Left cardiac atrium (tissue), 4 donors: ENCODE measurements at regions not wholly inside any gene's neighbourhood (a gene's known extent, or its start where the extent isn't known, plus 50 kb on each side); places are given as distances from the start of the nearest gene placed in this dataset.

Experiments used
- ATAC-seq, 2 donors: fragments of 200-7000 bp; cut with Tn5 transposase; one replicate each; pipeline ENCODE4 v1.9.1; 2020; ENCODE audit warnings: mild to moderate bottlenecking in 2 of 2, moderate library complexity in 2 of 2
- DNase-seq: peaks from one replicate; pipeline ENCODE4 v3.0.0-alpha.2; 2020
- intact Hi-C, 2 donors: fragments of 100-400 bp; cut with DNase I; formaldehyde crosslinking; loops; one replicate each; pipeline versions ENCODE4 v1.14.1 to v1.15.1; 2022 to 2023
- donor health status: DM: no; HTN: yes; CAD: no.
- donor health status: DM: no; HTN: yes; CAD: no; lungs with severe emphysema.
- donor health status: DM: yes; HTN: yes; CAD: no.
- donor health status: Dilated cardiomyopathy.

DNA sequence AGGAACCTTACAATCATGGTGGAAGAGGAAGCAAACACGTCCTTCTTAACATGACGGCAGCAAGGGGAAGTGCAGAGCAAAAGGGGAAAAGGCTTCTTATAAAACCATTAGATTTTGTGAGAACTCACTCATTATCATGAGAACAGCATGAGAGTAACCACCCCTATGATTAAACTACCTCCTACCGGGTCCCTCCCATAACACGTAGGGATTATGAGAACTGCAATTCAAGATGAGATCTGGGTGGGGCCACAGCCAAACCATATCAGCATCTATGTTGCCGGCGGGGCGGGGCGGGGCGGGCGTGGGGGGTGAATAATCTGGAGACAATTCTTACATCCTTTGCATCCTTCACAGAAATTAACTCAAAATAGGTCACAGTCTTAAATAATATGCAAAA lies 58.8 kb upstream of the GFPT2 start:
- intact Hi-C loops, result no loop called here
- ATAC-seq (no peak), DNase-seq (no peak)

DNA sequence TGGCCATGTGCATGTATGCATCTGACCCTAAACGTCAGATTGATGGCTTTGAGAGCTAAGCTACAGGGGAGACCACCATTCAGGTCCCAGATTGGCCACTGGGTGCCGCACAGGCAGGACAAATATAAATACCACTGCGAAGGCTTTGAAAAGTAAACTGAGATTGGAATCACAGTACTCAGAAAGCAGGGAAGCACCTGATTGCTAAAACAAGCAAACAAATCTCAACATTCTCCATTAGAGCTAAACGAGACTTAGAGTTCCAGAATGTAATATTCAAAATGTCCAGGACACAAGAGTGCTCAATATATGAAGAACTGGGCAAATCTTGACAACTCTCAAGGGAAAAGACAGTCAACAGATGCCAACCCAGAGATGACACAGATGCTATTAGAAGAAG lies 61.0 kb upstream of the GFPT2 start:
- DNase-seq, result no peak
- intact Hi-C loops, result no loop called here
- ATAC-seq, result no peak

DNA sequence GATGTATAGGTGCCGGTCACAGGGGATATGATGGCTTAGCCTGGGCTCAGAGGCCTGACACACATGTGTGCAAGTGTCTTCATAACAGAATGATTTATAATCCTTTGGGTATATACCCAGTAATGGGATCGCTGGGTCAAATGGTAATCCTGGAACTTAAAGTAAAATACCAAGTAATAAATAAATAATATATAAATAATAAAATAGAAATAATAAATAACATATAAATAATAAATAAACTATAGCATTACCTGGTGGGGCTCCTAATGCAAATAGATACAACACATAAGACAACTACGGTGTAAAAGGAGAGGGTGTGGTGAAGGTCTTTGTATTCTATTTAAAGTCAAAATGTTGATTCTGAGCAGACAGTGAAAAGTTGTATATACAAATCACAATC lies 68.5 kb upstream of the GFPT2 start:
- ATAC-seq (no peak), DNase-seq (no peak)
- intact Hi-C loops, result no loop called here

DNA sequence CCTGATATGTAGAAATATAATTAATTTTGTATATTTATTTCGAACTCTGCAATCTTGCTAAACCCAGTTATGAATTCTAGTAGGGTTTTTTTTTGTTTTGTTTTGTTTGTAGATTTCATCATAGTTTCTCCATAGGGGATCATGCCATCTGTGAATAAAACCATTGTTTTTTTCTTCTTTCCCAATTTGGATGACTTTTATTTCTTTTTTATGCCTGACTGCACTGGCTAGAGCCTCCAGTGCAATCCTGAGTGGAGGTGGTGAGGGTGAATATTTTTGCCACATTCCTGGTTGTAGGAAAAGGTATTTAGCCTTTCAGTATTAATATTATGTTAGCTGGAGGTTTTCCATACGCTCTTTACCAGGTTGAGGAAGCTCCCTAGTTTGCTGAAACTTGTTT lies 70.0 kb upstream of the GFPT2 start:
- DNase-seq (no peak), ATAC-seq (no peak)
- intact Hi-C loops, result no loop called here

DNA sequence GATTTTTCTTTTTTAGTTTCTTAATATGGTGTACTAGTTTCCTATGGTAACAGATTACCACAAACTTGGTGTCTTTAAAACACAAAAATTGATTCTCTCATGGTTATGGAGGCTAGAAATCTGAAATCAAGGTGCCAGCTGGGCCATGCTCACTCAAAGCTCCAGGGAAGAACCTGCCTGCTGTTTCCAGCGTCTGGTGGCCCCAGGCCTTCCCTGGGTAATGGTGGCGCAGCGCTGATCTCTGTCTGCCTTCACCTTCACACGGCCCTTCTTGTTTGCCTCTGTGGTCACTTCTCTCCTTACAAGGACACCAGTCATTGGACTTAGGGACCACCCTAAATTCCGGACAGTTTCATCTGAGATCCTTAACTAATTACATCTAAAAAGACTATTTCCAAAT lies 70.5 kb upstream of the GFPT2 start:
- intact Hi-C loops, result no loop called here
- no peak for DNase-seq
- no peak for ATAC-seq

DNA sequence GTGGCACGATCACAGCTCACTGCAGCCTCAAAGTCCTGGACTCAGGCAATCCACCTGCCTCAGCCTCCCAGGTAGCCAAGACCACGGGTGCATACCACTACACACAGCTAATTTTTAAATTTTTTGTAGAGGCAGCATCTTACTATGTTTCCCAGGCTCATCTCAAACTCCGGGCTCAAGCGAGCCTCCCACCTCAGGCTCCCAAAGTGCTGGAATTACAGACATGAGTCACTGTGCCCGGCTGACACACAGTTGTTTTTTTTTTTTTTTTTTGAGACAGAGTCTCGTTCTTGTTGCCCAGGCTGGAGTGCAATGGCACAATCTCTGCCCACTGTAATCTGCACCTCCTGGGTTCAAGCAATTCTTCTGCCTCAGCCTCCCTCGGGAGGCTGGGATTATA lies 70.1 kb upstream of the CNOT6 start:
- ATAC-seq (no peak), DNase-seq (no peak)
- intact Hi-C loops, result no loop called here

DNA sequence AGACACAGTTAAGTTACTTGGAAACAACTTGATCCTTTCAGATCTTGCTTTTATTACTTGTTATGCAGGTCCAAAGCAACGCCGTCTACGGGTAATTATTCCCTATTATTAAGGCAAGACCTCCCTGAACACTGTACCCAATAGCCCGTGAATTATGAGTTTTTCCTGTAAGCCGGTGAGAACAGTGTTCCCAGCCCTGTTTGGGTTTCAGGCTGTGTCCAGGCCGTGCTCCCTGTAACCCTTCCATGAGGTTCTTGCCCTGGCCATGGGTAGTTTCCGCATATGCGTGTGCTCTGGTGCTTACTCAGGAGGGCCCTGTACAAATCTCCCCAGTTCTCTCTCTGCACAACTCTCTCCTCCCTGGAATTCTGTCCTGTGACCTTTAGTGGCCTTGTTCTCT lies 65.6 kb upstream of the CNOT6 start:
- DNase-seq (no peak), ATAC-seq (no peak)

DNA sequence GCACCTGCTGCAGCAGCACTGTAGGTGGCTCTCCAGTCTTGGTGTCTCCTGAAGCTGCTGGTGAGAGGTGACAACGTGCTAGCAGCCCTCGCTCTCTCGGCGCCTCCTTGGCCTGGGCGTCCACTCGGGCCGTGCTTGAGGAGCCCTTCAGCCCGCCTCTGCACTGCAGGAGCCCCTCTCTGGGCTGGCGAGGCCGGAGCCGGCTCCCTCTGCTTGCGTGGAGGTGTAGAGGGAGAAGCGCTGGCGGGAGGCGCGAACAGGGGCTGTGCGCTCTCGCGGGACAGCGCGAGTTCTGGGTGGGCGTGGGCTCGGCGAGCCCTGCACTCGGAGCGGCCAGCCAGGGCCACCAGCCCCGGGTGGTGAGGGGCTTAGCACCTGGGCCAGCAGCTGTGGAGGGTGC lies 62.2 kb upstream of the CNOT6 start:
- intact Hi-C loops, result no loop called here
- no peak for ATAC-seq
- no peak for DNase-seq

More for the DNA sequence above, 65.6 kb upstream of the CNOT6 start:
- intact Hi-C loops, result no loop called here

DNA sequence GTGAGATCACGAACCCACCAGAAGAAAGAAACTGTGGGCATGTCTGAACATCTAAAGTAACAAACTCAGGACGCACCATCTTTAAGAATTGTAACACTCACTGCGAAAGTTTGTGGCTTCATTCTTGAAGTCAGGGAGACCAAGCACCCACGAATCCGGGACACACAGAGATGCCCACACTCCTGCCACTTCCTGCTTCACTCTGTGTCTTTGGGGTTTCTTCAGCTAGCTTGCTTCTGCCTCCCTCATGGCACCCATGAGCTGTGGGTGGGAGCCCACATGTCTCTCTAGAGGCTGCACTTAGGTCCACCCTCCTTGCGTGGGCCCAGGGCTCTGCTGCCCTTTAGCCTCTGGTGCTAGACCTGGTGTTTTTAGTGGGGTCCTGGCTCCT lies 61.2 kb upstream of the CNOT6 start:
- DNase-seq, result no peak
- intact Hi-C loops, result no loop called here
- no peak for ATAC-seq

DNA sequence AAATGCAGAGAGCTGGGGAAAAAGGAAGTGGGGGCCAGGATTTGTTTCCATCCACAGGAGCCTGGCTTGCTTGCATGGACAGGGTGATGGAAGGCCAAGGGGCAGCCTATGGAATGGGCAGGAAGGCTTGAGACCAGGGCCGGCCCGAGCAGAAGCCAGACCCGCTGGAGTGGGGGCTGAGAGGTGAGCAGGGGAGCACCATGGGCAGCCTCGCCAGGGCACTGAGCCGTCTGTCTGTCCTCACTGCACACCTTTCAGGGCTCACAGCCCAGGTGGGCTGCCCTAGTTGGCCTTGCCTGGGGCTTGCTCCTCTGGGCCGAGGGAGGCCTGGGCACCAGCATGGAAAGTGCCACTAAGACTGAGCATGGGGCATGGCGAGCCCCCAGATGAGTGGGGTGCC lies 58.6 kb upstream of the CNOT6 start:
- intact Hi-C loops, result no loop called here
- ATAC-seq (no peak), DNase-seq (no peak)

DNA sequence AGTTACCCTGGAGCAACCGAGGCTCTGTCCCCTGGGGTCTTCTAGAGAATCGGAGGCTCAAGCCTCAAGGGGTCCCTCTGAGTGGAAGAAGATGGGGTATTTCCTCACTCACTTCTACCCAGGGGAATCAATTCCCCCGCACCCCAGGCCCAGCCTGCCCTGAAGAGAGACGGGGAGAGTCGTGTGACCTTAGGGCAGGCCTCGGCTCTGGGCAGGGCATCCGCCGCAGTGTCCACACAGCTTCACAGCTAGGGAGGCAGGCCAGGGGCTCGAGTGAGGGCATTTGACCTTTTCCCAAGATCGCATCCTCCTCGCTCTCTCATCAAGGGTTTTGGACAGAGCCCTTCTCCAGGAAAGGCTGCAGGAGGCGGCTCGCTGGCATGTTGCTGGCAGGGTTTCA lies 57.9 kb upstream of the CNOT6 start:
- intact Hi-C loops, result no loop called here
- DNase-seq, result no peak
- no peak for ATAC-seq

DNA sequence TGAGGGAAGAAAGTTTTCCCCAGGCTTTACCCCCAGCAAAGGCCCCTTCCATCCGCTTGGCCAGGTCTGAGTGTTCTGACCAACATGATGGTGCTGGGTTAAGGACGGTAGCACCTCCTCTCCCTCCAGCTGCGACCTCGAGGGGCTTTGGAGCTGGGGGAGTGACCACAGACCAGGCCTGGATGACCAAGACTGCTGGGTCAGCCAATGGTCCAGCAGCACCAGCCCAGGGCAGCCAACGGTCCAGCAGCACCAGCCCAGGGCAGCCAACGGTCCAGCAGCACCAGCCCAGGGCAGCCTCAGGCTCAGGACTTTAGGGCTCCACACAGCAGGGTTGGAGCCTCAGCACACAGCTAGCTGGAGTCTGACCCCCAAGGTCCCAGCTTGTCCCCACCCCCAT lies 57.2 kb upstream of the CNOT6 start:
- intact Hi-C loops, result no loop called here
- no peak for DNase-seq
- ATAC-seq, result no peak

DNA sequence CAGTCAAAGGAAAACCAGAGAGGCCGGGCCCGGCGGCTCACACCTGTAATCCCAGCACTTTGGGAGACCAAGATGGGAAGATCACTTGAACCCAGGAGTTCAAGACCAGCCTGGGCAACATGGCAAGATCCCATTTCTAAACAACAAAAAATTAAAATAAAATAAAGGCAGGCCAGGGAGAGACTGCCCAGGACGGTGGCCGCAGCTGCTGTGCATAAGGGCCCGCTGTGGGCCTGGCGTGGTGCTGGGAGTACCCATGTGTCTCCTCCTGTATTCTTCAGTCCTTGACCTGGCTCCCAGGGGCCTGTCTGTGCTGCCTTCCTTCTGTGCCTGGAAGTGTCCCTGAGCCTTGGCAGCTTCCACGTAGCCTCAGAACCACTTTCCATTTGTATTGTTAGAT lies 56.8 kb upstream of the CNOT6 start:
- DNase-seq (no peak), ATAC-seq (no peak)
- intact Hi-C loops, result no loop called here

DNA sequence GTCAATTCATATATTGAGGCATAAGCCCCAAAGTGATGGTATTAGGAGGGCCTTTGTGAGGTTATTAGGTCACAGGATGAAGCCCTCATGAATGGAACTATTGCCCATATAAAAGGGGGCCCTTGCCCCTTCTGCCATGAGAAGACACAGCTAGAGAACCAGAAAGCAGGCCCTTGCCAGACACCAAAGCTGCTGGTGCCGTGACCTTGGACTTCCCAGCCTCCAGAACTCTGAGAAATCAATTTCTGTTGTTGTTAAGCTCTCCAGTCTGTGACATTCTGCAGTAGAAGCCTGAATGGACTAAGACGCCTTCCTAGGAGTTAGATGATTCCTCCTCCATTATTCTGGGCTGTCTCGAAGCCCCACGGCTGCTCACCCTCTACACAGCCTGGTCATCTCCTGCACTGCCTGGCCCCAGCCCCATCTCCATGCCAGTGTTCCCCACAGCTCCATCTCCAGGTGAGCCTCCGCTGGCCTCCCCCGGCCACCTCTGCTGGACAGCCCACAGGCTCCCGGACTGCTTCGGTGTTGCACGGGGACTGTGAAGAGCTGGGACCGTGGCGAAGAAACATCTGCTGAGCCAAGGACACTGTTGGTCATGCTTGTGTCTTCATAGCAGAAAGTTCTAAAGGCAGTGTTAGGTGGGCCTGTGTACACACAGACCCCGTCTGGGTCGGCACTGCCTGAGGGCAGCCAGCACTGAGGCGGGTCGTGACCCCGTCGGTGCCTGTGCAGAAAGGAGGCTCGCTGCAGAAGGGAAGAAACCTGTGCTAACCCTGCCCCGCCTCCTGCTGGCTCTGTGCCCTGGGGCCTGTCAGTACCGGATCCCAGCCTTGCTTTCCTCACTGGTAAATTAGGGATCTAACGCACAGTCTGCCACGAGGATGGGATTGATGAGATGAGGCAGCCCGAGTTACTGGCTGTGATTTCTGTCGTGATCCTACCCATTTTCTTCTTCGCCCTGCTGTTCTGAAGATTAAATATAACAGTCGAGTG lies 55.1 kb upstream of the CNOT6 start:
- peak in 1 of 2 donors; percentile 15 for ATAC-seq
- intact Hi-C loops, result no loop called here
- no peak for DNase-seq

DNA sequence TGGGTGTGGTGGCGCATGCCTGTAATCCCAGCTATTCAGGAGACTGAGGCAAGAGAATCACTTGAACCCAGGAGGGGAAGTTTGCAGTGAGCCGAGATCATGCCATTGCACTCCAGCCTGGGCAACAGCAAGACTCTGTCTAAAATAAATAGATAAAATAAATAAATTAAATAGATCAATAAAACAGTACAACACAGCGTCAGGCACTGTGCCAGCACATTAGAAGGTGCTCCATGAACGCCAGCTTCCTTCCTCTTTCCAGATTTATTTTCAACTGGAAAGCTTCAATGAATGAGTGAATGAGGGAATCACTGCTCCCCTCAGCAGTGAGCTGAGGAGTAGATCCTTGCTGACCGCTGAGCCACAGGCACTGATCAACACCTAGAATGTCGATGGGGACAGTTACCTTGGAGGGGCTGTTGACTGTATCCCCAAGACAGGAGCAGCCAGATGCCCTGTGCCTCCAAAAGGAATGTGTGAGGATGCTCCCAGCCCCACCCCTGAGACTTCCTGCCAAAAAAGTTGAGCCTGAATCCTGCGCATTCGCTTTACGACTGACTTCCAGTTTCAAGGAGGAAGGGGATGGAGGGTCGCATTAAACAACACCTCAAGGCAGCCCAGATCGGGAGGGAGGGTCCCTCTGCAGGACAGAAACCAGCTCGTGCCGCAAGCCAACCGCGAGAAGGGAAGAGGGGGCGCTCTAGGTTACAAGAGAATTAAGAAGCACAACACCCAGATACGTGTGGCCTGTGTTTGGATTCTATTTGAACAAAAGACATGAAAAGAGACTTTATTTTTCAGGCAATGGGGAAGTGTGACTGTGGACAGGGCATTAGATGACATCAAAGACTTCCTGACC lies 54.0 kb upstream of the CNOT6 start:
- DNase-seq (no peak), ATAC-seq (no peak)
- intact Hi-C loops, result no loop called here

DNA sequence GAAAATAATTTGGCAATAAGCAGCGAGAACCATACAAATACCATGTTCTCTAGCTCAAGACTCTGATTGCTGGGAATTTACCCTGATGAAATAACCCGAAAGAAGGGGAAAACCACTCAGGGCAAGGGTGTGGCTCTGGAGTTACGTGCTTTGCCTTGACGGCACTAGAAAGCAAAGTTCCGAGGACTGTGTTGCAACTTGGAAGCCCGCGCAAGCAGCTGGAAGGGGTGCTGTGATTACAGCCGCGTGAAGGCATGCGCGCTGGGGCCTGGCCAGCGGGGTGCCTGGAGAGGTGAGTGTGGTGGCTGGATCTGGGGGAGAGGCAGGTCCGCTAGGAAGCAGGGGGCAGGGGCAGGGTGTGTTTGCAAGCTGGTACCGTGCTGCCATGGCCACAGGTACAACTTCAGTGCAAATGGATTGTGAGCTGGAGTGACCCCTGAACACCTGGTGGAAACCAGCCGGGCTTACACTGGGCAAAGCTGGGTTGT lies 52.6 kb upstream of the CNOT6 start:
- intact Hi-C loops, result no loop called here
- DNase-seq (peak; percentile 57), ATAC-seq (peak; percentile 47 to 94)
